IMR-90 (cell line): ENCODE measurements at regions not wholly inside any gene's neighbourhood (a gene's known extent, or its start where the extent isn't known, plus 50 kb on each side); places are given as distances from the start of the nearest gene placed in this dataset.

Source experiments
- ATAC-seq: fragments of 200-7000 bp; cut with Tn5 transposase; 2 replicates; pipeline ENCODE4 v1.9.1; 2020; ENCODE audit warnings: low read depth, mild to moderate bottlenecking, moderate library complexity
- BruUV-seq: library from RNA; stranded (reverse); fragments of 400-500 nt; replicated peaks from 2 replicates; lab custom pipeline; 2021; lab: Mats Ljungman, UMichigan
- CTCF ChIA-PET: fragments of 300-600 bp; formaldehyde crosslinking; extraction: SDS; loops from one replicate; lab custom pipeline; 2021; ENCODE audit warnings: antibody characterized with exemption; lab: Yijun Ruan, JAX
- POLR2A ChIA-PET: fragments of 300-600 bp; sonication (Branson Sonifier 250); formaldehyde crosslinking; loops from one replicate; lab custom pipeline; 2022; ENCODE audit warnings: antibody characterized with exemption; ENCODE audit not compliant: unreplicated experiment; lab: Charles Lee
- DNase-seq: peaks from one replicate; pipeline ENCODE4 v3.0.0; 2013
- H2AFZ ChIP-seq: replicated peaks from 2 replicates; pipeline ENCODE3; 2013; ENCODE audit warnings: low read length, mild to moderate bottlenecking; ENCODE audit not compliant: poor library complexity
- H2AK5ac ChIP-seq: 2 replicates; pipeline ENCODE4 v1.6.1; 2013; ENCODE audit warnings: low read depth, low read length, inconsistent platforms
- H2AK9ac ChIP-seq: replicated peaks from 2 replicates; pipeline ENCODE3; 2013; ENCODE audit warnings: mild to moderate bottlenecking, low read depth, low read length, moderate library complexity; ENCODE audit not compliant: poor library complexity
- H2BK120ac ChIP-seq: 2 replicates; pipeline ENCODE4 v1.6.1; 2013; ENCODE audit warnings: low read depth, low read length, inconsistent platforms
- H2BK15ac ChIP-seq: 3 replicates; pipeline ENCODE4 v1.6.1; 2013; ENCODE audit warnings: low read depth, low read length, inconsistent platforms
- H2BK20ac ChIP-seq: 2 replicates; pipeline ENCODE4 v1.6.1; 2013; ENCODE audit warnings: low read depth, mild to moderate bottlenecking, inconsistent platforms, low read length, moderate library complexity
- H2BK5ac ChIP-seq: 2 replicates; pipeline ENCODE4 v1.6.1; 2013; ENCODE audit warnings: mild to moderate bottlenecking, low read depth, low read length, inconsistent platforms; ENCODE audit not compliant: poor library complexity, severe bottlenecking
- H3K14ac ChIP-seq: replicated peaks from 2 replicates; pipeline ENCODE4 v1.6.1; 2013; ENCODE audit warnings: low read depth, low read length, inconsistent platforms
- H3K18ac ChIP-seq: 2 replicates; pipeline ENCODE4 v1.6.1; 2013; ENCODE audit warnings: low read depth, low read length, control low read depth
- H3K23ac ChIP-seq: 2 replicates; pipeline ENCODE4 v1.6.1; 2013; ENCODE audit warnings: low read depth, low read length, inconsistent platforms
- H3K27ac ChIP-seq: 2 replicates; pipeline ENCODE4 v1.5.1; 2013; ENCODE audit warnings: mild to moderate bottlenecking, control low read depth, low read length; ENCODE audit not compliant: insufficient read depth
- H3K27me3 ChIP-seq: 2 replicates; pipeline ENCODE4 v1.6.1; 2013; ENCODE audit warnings: low read length; ENCODE audit not compliant: control insufficient read depth, insufficient read depth
- H3K36me3 ChIP-seq: 2 replicates; pipeline ENCODE4 v1.6.1; 2013; ENCODE audit warnings: low read length, mixed read lengths; ENCODE audit not compliant: control insufficient read depth, insufficient read depth
- H3K4ac ChIP-seq: 2 replicates; pipeline ENCODE4 v1.6.1; 2013; ENCODE audit warnings: low read depth, low read length, inconsistent platforms
- H3K4me1 ChIP-seq: 2 replicates; pipeline ENCODE4 v1.6.1; 2013; ENCODE audit warnings: low read length, mixed read lengths; ENCODE audit not compliant: control insufficient read depth, insufficient read depth
- H3K4me2 ChIP-seq: 2 replicates; pipeline ENCODE4 v1.6.1; 2013; ENCODE audit warnings: low read depth, mild to moderate bottlenecking, control low read depth, low read length, moderate library complexity
- H3K4me3 ChIP-seq: 2 replicates; pipeline ENCODE4 v1.5.1; 2013; ENCODE audit warnings: low read depth, mild to moderate bottlenecking, control low read depth, low read length, moderate library complexity; ENCODE audit not compliant: insufficient read depth
- H3K56ac ChIP-seq: 2 replicates; pipeline ENCODE4 v1.6.1; 2013; ENCODE audit warnings: low read length, inconsistent platforms; ENCODE audit not compliant: insufficient read depth; ENCODE audit errors: extremely low read depth
- H3K79me1 ChIP-seq, 2 experiments: 2 replicates each; pipeline ENCODE4 v1.6.1; 2013; ENCODE audit warnings: low read length in 2 of 2, inconsistent platforms in 1 of 2, low read depth in 1 of 2
- H3K9ac ChIP-seq: 2 replicates; pipeline ENCODE4 v1.6.1; 2013; ENCODE audit warnings: low read depth, low read length, control low read depth
- H3K9me1 ChIP-seq: 2 replicates; pipeline ENCODE4 v1.6.1; 2013; ENCODE audit warnings: low read length, inconsistent platforms; ENCODE audit not compliant: insufficient read depth
- H3K9me3 ChIP-seq: 2 replicates; pipeline ENCODE4 v1.6.1; 2013; ENCODE audit warnings: low read length; ENCODE audit not compliant: control insufficient read depth, insufficient read depth
- H4K20me1 ChIP-seq: 2 replicates; pipeline ENCODE4 v1.6.1; 2013; ENCODE audit warnings: low read length, inconsistent platforms; ENCODE audit not compliant: insufficient read depth
- H4K5ac ChIP-seq: 2 replicates; pipeline ENCODE4 v1.6.1; 2013; ENCODE audit warnings: mild to moderate bottlenecking, low read depth, low read length, control low read depth
- H4K8ac ChIP-seq, 2 experiments: 2 replicates each; pipeline ENCODE4 v1.6.1; 2013; ENCODE audit warnings: low read depth in 2 of 2, low read length in 2 of 2, control low read depth in 1 of 2, inconsistent platforms in 1 of 2
- H4K91ac ChIP-seq: 2 replicates; pipeline ENCODE4 v1.6.1; 2013; ENCODE audit warnings: low read depth, low read length, inconsistent platforms; ENCODE audit not compliant: insufficient read depth
- CHD1 ChIP-seq: IDR thresholded peaks from 2 replicates; pipeline ENCODE4 v1.6.1; 2012; ENCODE audit warnings: low read depth, low read length, improper control_type of control experiment
- FOS ChIP-seq: fragments of 150-350 bp; IDR thresholded peaks from 2 replicates; pipeline ENCODE4 v1.6.1; 2016; ENCODE audit warnings: low read depth, low read length
- MAFK ChIP-seq: IDR thresholded peaks from 2 replicates; pipeline ENCODE4 v1.6.1; 2012; ENCODE audit warnings: low read depth, low read length, improper control_type of control experiment
- NFE2L2 ChIP-seq: fragments of 150-350 bp; IDR thresholded peaks from 2 replicates; pipeline ENCODE4 v1.6.1; 2016; ENCODE audit warnings: low read depth, mild to moderate bottlenecking, low read length
- RAD21 ChIP-seq: IDR thresholded peaks from 2 replicates; pipeline ENCODE4 v1.6.1; 2012; ENCODE audit warnings: low read length, improper control_type of control experiment
- RFX5 ChIP-seq: IDR thresholded peaks from 2 replicates; pipeline ENCODE4 v1.8.0; 2012; ENCODE audit warnings: low read depth, mild to moderate bottlenecking, low read length, moderate library complexity
- SMC3 ChIP-seq: fragments of 150-350 bp; IDR thresholded peaks from 2 replicates; pipeline ENCODE4 v1.6.1; 2016; ENCODE audit warnings: low read depth, mild to moderate bottlenecking, antibody characterized with exemption, low read length, moderate library complexity
- WGBS, 2 experiments: methylation state at CpG; one replicate each; pipeline versions ENCODE4 v1.1.5 to v1.1.7; 2013; ENCODE audit warnings: missing lambda C conversion rate in 2 of 2; ENCODE audit not compliant: insufficient read length in 1 of 2; ENCODE audit errors: extremely low coverage in 2 of 2; 5-methylcytosine and 5-hydroxymethylcytosine counted together
- dilution Hi-C: fragments of 300-500 bp; cut with HindIII; formaldehyde crosslinking; loops from one replicate; pipeline ENCODE4 v1.14.3; 2018; ENCODE audit warnings: low sequenced_read_pairs; ENCODE audit not compliant: unreplicated experiment
- in situ Hi-C: fragments of 300-500 bp; cut with MboI; formaldehyde crosslinking; loops from 3 replicates; pipeline ENCODE4 v1.14.3; 2019; ENCODE audit warnings: low sequenced_read_pairs, inconsistent platforms, mixed read lengths
- intact Hi-C: fragments of 100-400 bp; cut with micrococcal nuclease; formaldehyde crosslinking; loops from 2 replicates; pipeline ENCODE4 v1.10.0; 2022

GRCh38 chr2:215576572-215576971 lies 140.7 kb upstream of the FN1 start:
- H3K27ac ChIP-seq = no peak overlapping the region
- no peak for TF ChIP-seq MAFK
- no peak for TF ChIP-seq RFX5
- TF ChIP-seq FOS = no peak
- TF ChIP-seq SMC3 = no peak
- no peak for TF ChIP-seq CHD1
- no peak for TF ChIP-seq RAD21
- TF ChIP-seq NFE2L2 = no peak
- no peak overlapping the region for H3K56ac ChIP-seq
- no peaks in the 10 kb centered on the region for H3K27me3 ChIP-seq
- no peaks in the 10 kb centered on the region for H4K20me1 ChIP-seq
- ChIA-PET POLR2A (no interaction called here), CTCF (no interaction called here)
- no TSS peak for BruUV-seq
- no peak overlapping the region for H2AK5ac ChIP-seq
- no peak overlapping the region for H2AK9ac ChIP-seq
- no peak overlapping the region for H3K4me2 ChIP-seq
- H3K9me3 ChIP-seq = no peaks in the 10 kb centered on the region
- no peak overlapping the region for H3K14ac ChIP-seq
- no peak overlapping the region for H2BK20ac ChIP-seq
- no peak overlapping the region for H4K5ac ChIP-seq
- no peak for ATAC-seq
- no peaks in the 10 kb centered on the region; a peak in 1 of 4 replicates for H3K79me1 ChIP-seq
- in situ Hi-C loops = no loop called here
- intact Hi-C loops = loop anchor here (2.0 kb wide), 1 partner anchor 14 kb away; no protein-coding TSS in a partner anchor
- no peak overlapping the region for H4K91ac ChIP-seq
- H2BK5ac ChIP-seq = no peak overlapping the region
- dilution Hi-C loops = no loop called here
- no peak overlapping the region for H3K4ac ChIP-seq
- H3K36me3 ChIP-seq = no peaks in the 10 kb centered on the region
- no peak overlapping the region for H3K4me3 ChIP-seq
- H3K23ac ChIP-seq = no peak overlapping the region
- H3K18ac ChIP-seq = no peak overlapping the region
- no peak overlapping the region for H4K8ac ChIP-seq
- H3K9ac ChIP-seq = no peak overlapping the region
- DNase-seq = no peak
- H3K9me1 ChIP-seq = no peaks in the 10 kb centered on the region
- no CpG with 5 or more reads among the region's 3 CpGs for WGBS, 2 experiments
- H3K4me1 ChIP-seq = peaks cover 3% of the 10 kb centered on the region
- H2AFZ ChIP-seq = no peak overlapping the region
- H2BK120ac ChIP-seq = no peak overlapping the region
- H2BK15ac ChIP-seq = no peak overlapping the region
